ENCODE measurements at regions not wholly inside any gene's neighbourhood (a gene's known extent, or its start where the extent isn't known, plus 50 kb on each side); places are given as distances from the start of the nearest gene placed in this dataset.
"Not testable (repeated sequence)": the region's sequence is repeated elsewhere in the genome, so short reads cannot be mapped to it uniquely, and the experiment has no call there.

GRCh38 chr5:103993031-103993430 is 430.4 kb upstream of the NUDT12 start:
- no peaks in the 10 kb centered on the region for H3K36me3 ChIP-seq (ENCODE audit: insufficient read depth, low read length)
- no peak overlapping the region for H3K27ac ChIP-seq (ENCODE audit: low read depth, low read length)
- no peaks in the 10 kb centered on the region for H3K4me1 ChIP-seq (ENCODE audit: control insufficient read depth, insufficient read depth, low read length, unreplicated experiment)
- H2AFZ ChIP-seq (ENCODE audit: low read length, unreplicated experiment): no peak overlapping the region
- no peak overlapping the region for H3K4me3 ChIP-seq (ENCODE audit: low read depth, low read length)
- H3K27me3 ChIP-seq (ENCODE audit: insufficient read depth, low read length): peaks cover 3% of the 10 kb centered on the region
- H3K79me2 ChIP-seq (ENCODE audit: control insufficient read depth, insufficient read depth, low read length, unreplicated experiment): no peaks in the 10 kb centered on the region

GRCh38 chr5:103990064-103990463 is 427.5 kb upstream of the NUDT12 start:
- Histone ChIP-seq H2AFZ (ENCODE audit: low read length, unreplicated experiment) (no peak overlapping the region), H3K36me3 (ENCODE audit: insufficient read depth, low read length) (no peaks in the 10 kb centered on the region), H3K27ac (ENCODE audit: low read depth, low read length) (no peak overlapping the region), H3K79me2 (ENCODE audit: control insufficient read depth, insufficient read depth, low read length, unreplicated experiment) (no peaks in the 10 kb centered on the region), H3K4me1 (ENCODE audit: control insufficient read depth, insufficient read depth, low read length, unreplicated experiment) (no peaks in the 10 kb centered on the region), H3K4me3 (ENCODE audit: low read depth, low read length) (no peak overlapping the region), H3K27me3 (ENCODE audit: insufficient read depth, low read length) (no peaks in the 10 kb centered on the region; the same call in 1 of the 2 replicates)

DNA sequence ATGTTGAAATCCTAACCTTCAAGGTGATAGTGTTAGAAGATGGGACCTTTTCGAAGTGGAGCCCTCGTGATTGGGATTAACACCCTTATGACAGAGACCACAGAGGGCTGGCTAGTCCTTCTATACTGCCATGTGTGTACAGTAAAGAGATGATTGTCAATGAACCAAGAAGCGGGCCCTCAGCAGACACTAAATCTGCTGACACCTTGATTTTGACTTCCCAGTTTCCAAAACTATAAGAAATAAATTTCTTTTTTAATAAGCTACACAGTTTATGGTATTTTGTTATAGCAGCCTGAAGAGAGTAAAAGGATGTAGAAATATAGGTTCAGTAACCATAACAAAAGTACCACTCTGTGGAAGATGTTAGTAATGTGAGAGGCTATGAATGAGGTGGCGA is 419.0 kb upstream of the NUDT12 start:
- Histone ChIP-seq H3K4me1 (ENCODE audit: control insufficient read depth, insufficient read depth, low read length, unreplicated experiment) (no peaks in the 10 kb centered on the region), H2AFZ (ENCODE audit: low read length, unreplicated experiment) (no peak overlapping the region), H3K27ac (ENCODE audit: low read depth, low read length) (no peak overlapping the region), H3K4me3 (ENCODE audit: low read depth, low read length) (no peak overlapping the region), H3K36me3 (ENCODE audit: insufficient read depth, low read length) (no peaks in the 10 kb centered on the region), H3K27me3 (ENCODE audit: insufficient read depth, low read length) (no peaks in the 10 kb centered on the region), H3K79me2 (ENCODE audit: control insufficient read depth, insufficient read depth, low read length, unreplicated experiment) (no peaks in the 10 kb centered on the region)

DNA sequence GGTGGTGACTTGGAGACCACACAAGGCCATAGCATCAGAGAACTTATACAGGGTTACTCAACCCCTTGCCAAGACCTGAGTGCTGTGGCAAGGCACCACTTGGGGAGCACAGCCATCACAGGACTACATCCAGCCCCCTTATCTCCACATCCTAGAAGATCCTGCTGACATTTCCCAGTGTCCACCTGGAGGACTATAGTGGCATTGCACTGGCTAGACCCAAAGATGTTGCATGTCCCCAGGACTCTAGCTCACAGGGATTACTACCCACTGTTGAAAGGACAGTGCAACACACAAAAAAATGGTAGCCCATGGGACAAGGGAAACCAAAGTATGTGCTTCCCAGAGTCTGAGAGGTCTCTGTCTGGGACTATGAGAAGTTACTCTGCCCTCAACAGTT is 411.1 kb upstream of the NUDT12 start:
- Histone ChIP-seq H3K27ac (ENCODE audit: low read depth, low read length) (no peak overlapping the region), H3K79me2 (ENCODE audit: control insufficient read depth, insufficient read depth, low read length, unreplicated experiment) (no peaks in the 10 kb centered on the region), H3K36me3 (ENCODE audit: insufficient read depth, low read length) (no peaks in the 10 kb centered on the region), H3K4me1 (ENCODE audit: control insufficient read depth, insufficient read depth, low read length, unreplicated experiment) (no peaks in the 10 kb centered on the region), H3K27me3 (ENCODE audit: insufficient read depth, low read length) (no peaks in the 10 kb centered on the region), H2AFZ (ENCODE audit: low read length, unreplicated experiment) (no peak overlapping the region), H3K4me3 (ENCODE audit: low read depth, low read length) (no peak overlapping the region)

DNA sequence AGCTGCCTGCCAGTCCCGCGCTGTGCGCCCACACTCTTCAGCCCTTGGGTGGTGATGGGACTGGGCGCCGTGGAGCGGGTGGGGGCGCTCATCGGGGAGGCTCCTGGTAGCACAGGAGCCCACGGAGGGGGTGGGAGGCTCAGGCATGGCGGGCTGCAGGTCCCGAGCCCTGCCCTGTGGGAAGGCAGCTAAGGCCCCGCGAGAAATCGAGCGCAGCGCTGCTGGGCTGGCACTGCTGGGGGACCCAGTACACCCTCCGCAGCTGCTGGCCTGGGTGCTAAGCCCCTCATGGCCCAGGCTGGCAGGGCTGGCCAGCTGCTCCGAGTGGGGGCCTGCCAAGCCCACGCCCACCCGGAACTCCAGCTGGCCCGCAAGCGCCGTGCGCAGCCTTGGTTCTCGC is 403.7 kb upstream of the NUDT12 start:
- H3K36me3 ChIP-seq (ENCODE audit: insufficient read depth, low read length); H3K4me1 ChIP-seq (ENCODE audit: control insufficient read depth, insufficient read depth, low read length, unreplicated experiment); H3K27me3 ChIP-seq (ENCODE audit: insufficient read depth, low read length); H3K4me3 ChIP-seq (ENCODE audit: low read depth, low read length); H3K27ac ChIP-seq (ENCODE audit: low read depth, low read length); H2AFZ ChIP-seq (ENCODE audit: low read length, unreplicated experiment); H3K79me2 ChIP-seq (ENCODE audit: control insufficient read depth, insufficient read depth, low read length, unreplicated experiment): not testable (repeated sequence)

DNA sequence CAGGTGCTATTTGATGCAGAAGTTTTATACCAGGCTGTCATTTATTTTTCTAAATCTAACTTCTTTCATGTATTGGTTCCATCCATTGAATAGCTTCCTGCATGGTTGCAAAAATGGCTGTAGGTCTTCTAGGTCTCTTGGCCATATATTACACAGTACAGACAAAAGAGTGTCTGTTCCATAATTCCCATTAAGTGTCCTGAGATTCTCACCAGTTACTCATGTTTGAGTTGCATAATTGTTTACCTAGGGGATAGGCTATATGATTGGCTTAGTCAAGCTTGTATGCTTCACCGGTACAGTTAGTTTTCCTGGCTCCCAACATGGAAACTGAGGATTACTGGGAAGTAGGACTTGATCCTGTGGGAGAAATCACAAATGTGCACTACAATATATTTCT is 399.4 kb upstream of the NUDT12 start:
- H3K27me3 ChIP-seq (ENCODE audit: insufficient read depth, low read length): no peaks in the 10 kb centered on the region
- H3K36me3 ChIP-seq (ENCODE audit: insufficient read depth, low read length): no peaks in the 10 kb centered on the region; the same call in 1 of the 2 replicates
- no peak overlapping the region for H3K4me3 ChIP-seq (ENCODE audit: low read depth, low read length)
- H2AFZ ChIP-seq (ENCODE audit: low read length, unreplicated experiment): no peak overlapping the region
- H3K79me2 ChIP-seq (ENCODE audit: control insufficient read depth, insufficient read depth, low read length, unreplicated experiment): no peaks in the 10 kb centered on the region
- H3K4me1 ChIP-seq (ENCODE audit: control insufficient read depth, insufficient read depth, low read length, unreplicated experiment): no peaks in the 10 kb centered on the region
- no peak overlapping the region for H3K27ac ChIP-seq (ENCODE audit: low read depth, low read length)

DNA sequence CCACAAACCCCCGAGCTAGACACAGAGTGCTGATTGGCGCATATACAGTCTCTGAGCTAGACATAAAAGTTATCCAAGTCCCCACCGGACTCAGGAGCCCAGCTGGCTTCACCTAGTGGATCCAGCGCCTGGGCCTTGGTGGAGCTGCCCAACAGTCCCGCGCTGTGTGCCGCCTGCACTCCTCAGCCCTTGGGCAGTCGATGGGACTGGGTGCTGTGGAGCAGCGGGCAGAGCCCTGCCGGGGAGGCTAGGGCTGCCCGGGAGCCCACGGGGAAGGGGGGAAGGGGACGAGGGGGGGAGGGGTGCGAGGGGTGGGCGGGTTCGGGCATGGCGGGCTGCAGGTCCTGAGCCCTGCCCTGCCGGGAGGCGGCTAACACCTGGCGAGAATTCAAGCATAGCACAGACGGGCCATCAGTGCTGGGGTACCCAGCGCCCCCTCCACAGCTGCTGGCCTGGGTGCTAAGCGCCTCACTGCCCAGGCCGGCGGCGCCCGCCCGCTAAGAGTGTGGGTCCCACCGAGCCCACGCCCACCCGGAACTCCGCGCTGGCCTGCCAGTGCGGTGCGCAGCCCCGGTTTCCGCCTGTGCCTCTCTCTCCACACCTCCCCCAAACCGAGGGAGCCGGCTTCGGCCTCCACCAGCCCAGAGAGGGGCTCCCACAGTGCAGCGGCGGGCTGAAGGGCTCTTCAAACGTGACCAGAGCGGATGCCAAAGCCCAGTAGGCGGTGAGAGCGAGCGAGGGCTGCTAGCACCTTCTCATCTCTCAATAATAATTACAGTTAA is 391.2 kb upstream of the NUDT12 start:
- Histone ChIP-seq H2AFZ (ENCODE audit: low read length, unreplicated experiment) (no peak overlapping the region), H3K79me2 (ENCODE audit: control insufficient read depth, insufficient read depth, low read length, unreplicated experiment) (no peaks in the 10 kb centered on the region)

DNA sequence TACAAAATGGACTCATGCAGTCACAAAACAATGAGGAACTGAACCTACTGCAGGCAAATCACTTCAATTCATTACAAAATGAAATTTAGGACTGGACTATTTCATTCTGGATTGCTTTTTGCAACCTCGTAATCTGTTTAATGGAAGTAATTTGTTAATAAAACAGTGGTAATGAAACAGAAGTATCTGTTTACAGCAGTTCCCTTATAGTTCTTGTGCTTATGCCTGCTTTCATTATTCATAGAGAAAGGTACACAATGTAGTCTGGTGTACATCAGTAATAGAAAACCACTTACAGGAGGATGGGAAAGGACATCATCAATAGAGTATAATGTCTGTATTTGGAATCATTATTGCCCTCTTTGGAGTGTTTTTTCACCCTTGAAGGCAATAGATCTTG is 389.2 kb upstream of the NUDT12 start:
- no peak overlapping the region for H3K27ac ChIP-seq (ENCODE audit: low read depth, low read length)
- no peaks in the 10 kb centered on the region for H3K4me1 ChIP-seq (ENCODE audit: control insufficient read depth, insufficient read depth, low read length, unreplicated experiment)
- no peak overlapping the region for H3K4me3 ChIP-seq (ENCODE audit: low read depth, low read length)
- no peaks in the 10 kb centered on the region for H3K79me2 ChIP-seq (ENCODE audit: control insufficient read depth, insufficient read depth, low read length, unreplicated experiment)
- H2AFZ ChIP-seq (ENCODE audit: low read length, unreplicated experiment): no peak overlapping the region
- no peaks in the 10 kb centered on the region for H3K27me3 ChIP-seq (ENCODE audit: insufficient read depth, low read length)
- H3K36me3 ChIP-seq (ENCODE audit: insufficient read depth, low read length): no peaks in the 10 kb centered on the region

More for the DNA sequence above, 391.2 kb upstream of the NUDT12 start:
- no peaks in the 10 kb centered on the region for H3K36me3 ChIP-seq (ENCODE audit: insufficient read depth, low read length)
- no peaks in the 10 kb centered on the region for H3K4me1 ChIP-seq (ENCODE audit: control insufficient read depth, insufficient read depth, low read length, unreplicated experiment)
- no peak overlapping the region for H3K27ac ChIP-seq (ENCODE audit: low read depth, low read length)
- no peaks in the 10 kb centered on the region for H3K27me3 ChIP-seq (ENCODE audit: insufficient read depth, low read length)
- no peak overlapping the region for H3K4me3 ChIP-seq (ENCODE audit: low read depth, low read length)

DNA sequence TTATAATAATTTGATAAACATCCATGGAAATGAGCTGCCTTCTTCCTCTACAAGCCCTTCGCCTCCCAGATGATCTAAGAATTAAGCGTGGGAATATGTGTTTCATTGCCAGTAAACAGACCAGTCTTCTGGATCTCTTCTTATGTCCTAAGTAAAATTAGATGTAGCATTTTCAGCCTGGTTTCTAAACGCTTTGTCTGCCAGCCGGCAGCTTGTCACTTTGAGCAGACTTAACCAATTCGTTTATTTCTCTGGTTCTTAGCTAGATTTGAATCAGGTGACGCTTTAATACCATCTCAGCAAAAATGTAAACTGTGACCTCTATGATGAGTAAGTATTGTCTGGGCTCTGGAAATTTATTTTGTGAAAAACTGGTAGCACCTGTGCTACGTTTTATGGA is 380.6 kb upstream of the NUDT12 start:
- H3K4me3 ChIP-seq (ENCODE audit: low read depth, low read length): no peak overlapping the region
- H3K27me3 ChIP-seq (ENCODE audit: insufficient read depth, low read length): no peaks in the 10 kb centered on the region
- no peaks in the 10 kb centered on the region for H3K36me3 ChIP-seq (ENCODE audit: insufficient read depth, low read length)
- H2AFZ ChIP-seq (ENCODE audit: low read length, unreplicated experiment): peak overlapping the region; percentile 73
- no peaks in the 10 kb centered on the region for H3K79me2 ChIP-seq (ENCODE audit: control insufficient read depth, insufficient read depth, low read length, unreplicated experiment)
- no peaks in the 10 kb centered on the region for H3K4me1 ChIP-seq (ENCODE audit: control insufficient read depth, insufficient read depth, low read length, unreplicated experiment)
- H3K27ac ChIP-seq (ENCODE audit: low read depth, low read length): no peak overlapping the region

DNA sequence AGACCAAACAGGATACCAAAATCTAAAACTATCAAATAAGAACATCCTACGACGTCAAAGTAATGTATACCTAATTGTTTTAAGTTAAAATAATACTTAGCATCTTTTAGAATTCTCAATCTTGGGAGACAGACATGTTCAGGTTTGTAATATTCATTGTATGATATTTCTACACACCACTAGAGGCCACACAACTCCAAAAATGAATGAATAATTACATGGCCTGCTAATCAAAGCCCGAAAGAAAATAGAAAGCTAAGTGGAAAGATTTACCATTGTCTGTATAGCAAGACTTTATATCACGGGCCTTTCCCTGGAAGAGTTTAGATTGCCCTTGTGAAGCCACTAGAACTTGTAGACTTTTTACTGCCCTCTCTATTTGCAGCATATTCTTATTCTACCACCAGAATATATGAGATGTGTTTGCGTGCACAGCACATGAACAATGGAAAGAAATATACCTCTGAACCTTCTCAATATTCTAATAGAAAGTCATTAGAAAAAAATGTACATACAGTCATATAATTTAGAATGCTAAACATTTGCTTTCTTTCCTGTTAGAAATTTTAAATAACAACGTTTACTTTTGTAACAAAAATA is 380.1 kb upstream of the NUDT12 start:
- H3K4me3 ChIP-seq (ENCODE audit: low read depth, low read length): no peak overlapping the region
- peak overlapping the region; percentile 73 for H2AFZ ChIP-seq (ENCODE audit: low read length, unreplicated experiment)
- no peak overlapping the region for H3K27ac ChIP-seq (ENCODE audit: low read depth, low read length)
- no peaks in the 10 kb centered on the region for H3K79me2 ChIP-seq (ENCODE audit: control insufficient read depth, insufficient read depth, low read length, unreplicated experiment)
- no peaks in the 10 kb centered on the region for H3K36me3 ChIP-seq (ENCODE audit: insufficient read depth, low read length)
- H3K4me1 ChIP-seq (ENCODE audit: control insufficient read depth, insufficient read depth, low read length, unreplicated experiment): no peaks in the 10 kb centered on the region
- H3K27me3 ChIP-seq (ENCODE audit: insufficient read depth, low read length): no peaks in the 10 kb centered on the region

- no peak overlapping the region for H3K4me3 ChIP-seq (ENCODE audit: low read depth, low read length)
- peak overlapping the region; percentile 33 for H2AFZ ChIP-seq (ENCODE audit: low read length, unreplicated experiment)
- no peak overlapping the region for H3K27ac ChIP-seq (ENCODE audit: low read depth, low read length)
- no peaks in the 10 kb centered on the region for H3K79me2 ChIP-seq (ENCODE audit: control insufficient read depth, insufficient read depth, low read length, unreplicated experiment)
- H3K4me1 ChIP-seq (ENCODE audit: control insufficient read depth, insufficient read depth, low read length, unreplicated experiment): no peaks in the 10 kb centered on the region
- no peaks in the 10 kb centered on the region for H3K27me3 ChIP-seq (ENCODE audit: insufficient read depth, low read length)
- H3K36me3 ChIP-seq (ENCODE audit: insufficient read depth, low read length): no peaks in the 10 kb centered on the region
These were observed 379.0 kb upstream of the NUDT12 start for GRCh38 chr5:103941596-103941995.

All from ACC112 (cell line).